EH (cell line): ENCODE measurements at regions not wholly inside any gene's neighbourhood (a gene's known extent, or its start where the extent isn't known, plus 50 kb on each side); places are given as distances from the start of the nearest gene placed in this dataset.
A peak's percentile ranks its signal among the peaks of the same experiment; 100 is the strongest.

Experiments
- DNase-seq: peaks from one replicate; pipeline ENCODE4 v3.0.0-alpha.2; 2015; ENCODE audit warnings: low read depth

DNA sequence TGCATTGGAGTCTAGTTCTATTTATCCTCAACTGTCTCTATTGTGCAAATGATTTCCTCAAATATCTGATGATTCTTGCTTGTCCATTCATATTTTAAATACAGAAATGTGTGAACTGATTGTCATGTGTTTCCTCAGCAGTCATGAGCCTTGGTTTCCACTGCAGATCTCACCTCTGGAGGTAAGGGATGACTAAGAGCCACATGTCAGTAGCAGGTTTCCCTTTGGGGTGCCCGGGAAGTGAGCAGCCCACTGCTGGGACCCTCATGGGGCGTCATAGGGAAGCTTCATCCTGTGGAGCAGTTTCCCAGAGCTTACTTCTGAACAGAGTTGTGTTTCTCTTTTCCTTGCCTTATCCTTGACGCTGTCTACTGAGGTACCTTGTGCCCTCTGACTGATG lies 149.2 kb upstream of the TOPAZ1 start:
- no peak for DNase-seq

DNA sequence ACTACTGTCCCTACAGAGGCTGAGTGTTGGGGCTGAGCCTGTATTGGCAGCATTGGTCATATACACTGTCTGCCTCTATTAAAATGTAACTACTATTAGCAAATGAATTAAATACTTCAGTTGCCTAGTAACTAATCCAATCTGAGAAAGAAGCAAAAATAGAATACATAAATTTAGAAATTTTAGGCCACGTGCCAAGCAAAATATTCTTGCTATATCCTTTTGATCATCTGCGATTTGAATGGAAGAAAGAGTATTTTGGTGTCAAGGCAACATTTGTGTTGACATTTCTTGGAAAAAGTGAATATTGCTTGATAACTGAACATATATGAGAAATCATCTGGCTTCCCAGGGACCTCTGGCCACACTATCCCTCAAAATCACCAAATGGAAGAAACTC lies 148.2 kb upstream of the TOPAZ1 start:
- DNase-seq = no peak

DNA sequence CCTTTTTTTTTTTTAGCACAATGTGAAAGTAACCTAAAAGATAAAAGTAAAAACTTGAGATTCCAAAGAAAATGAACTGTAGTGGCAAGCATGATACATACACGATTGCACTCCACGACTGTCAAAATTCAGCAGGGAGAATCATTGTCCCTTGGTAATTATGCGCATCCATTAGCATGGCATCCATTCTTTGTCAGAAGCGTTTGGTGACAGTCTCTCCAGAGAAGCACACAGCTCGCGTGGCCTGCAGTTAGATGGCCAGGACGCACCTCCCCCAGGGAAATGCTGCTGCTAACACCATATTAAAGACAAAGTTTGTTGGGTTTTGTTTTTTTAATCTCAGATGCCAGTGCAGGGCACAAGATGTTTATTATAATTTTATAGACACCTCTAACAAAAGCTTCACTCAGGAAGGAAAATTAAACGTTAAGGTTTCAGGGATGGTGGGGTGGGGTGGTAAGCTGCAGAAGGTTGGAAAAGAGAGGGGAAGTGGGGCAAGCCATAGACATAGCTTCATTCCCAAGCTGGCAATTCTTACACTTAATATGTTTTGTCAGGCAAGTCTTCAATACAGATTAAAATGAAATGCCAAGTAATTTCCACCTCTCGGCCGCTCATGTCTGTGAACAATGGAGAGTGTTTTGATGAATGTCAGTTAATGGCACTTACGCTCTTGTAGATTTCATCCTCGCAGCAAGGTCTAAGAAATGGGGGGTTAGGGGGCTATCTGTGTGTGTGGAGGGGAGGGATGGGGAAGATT lies 142.8 kb upstream of the TOPAZ1 start:
- DNase-seq = no peak

DNA sequence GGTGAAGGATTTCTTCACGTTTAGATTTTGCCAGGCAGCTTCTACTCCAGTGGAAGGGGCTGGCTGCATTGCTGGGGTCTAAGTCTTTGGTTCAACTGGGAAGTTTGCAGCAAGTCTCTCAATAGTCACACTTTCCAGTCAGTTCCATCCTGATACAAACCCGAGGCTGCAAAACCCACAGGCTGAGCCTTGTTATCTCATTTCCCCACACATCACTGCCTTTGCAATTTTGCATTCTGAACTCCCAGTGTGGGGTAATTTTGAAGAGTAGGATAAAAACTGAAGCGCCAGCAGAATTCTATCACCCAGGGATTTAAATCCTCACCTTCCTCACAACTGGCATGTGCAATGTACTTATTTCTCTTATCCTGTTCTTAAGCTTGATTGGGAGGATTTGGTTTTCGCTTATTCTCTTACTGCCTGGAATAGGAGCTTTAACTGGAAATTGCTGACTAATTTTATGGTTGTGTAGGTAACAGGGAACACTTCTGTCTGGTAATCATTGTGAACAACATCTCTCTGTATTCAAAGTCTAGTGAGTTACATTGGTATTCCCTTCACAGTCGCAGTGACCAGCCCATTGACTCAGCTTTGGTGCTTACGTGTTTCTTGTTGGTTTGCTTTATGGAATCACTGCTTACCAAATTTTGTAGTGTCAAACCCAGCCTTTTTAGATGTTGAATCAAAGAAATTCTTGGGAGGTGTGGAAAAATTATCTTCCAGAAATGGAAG lies 142.0 kb upstream of the TOPAZ1 start:
- no peak for DNase-seq

DNA sequence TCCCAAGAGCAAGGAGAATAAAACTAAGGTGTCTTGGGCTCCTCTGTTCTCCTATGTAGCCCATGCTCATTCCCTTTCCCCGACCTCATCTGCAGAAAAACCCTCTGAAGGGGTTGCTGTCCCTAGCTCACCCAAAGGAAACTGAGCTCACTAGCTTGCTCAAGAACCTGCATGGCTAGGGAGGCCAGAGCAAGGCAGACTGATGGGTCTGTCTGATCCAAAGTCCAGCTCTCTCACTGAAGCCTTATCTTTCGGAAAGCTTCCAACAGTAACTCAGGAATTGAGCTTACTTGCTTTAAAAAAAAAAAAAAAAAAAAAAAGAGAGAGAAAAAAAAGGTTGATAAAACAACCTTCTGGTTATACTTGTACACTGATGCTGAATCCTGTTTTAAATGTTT lies 141.4 kb upstream of the TOPAZ1 start:
- DNase-seq = no peak

DNA sequence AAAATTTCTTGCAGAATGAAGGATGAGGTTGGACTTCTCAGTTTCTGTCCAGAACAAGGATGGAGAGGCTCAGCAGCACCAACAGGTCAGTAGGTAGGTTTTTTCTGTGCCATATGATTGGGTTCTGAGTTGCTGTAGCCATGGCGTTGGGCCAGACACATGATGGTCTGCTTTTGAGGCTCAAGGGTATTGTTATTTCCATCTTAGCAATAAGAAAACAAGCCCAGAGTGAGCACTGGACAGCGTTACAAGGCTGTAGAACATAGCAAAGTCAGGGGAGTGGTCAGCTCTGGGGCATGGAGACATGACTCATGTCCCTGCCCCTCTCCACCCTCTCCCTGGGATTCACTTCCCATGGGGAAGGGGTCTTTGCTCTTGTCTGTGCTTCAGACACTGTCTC lies 137.6 kb upstream of the TOPAZ1 start:
- DNase-seq = no peak

DNA sequence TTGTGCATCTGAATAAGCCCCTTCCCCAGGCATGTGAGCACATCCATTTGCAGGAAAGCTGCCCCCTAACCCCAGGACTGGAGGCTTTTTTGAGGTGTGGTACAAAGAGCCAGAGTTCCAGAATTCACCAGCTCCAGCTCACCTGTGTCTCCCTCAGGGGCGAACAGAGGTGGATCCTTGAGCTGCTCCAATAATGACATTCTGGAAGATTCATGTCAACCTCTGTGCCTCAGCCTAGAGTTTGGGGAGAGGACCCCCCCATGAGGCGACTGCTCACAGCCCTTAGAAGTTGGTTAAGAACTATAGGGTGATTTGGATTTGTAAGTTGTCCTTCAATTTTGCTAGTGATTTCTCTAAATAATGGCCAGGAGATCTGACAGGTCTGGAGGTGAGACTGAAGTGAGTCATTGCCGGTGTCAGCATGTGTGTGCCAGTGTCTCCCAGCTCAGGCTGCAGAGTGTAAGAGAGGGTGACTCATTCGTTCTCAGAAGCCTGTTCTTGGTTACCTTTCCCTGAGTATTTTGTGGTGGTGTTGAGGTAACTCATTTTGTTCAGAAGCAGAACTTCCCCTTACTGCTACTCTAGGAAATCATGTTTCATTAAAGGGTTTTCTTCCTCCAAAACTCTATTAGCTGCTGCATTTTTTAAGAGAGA lies 136.9 kb upstream of the TOPAZ1 start:
- DNase-seq = peak; percentile 49

DNA sequence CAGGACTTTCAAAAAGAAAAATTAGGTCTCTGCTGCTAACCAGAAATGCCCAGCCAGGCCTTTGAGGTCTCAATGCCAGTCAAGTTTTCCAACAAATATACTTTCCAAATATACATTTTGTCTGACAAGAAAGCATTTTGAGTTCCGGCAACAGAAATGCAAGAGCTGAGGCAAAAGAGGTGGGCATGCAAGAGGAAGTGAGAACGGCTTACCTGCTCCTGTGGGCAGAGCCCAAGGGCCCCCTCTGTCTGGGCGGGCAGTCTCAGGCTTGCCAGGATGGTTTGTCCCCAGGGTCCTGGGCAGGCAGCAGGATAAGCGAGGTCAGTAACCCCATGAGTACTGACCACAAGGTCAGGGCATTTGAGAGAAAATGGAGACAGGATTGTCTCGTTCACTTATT lies 136.1 kb upstream of the TOPAZ1 start:
- no peak for DNase-seq

DNA sequence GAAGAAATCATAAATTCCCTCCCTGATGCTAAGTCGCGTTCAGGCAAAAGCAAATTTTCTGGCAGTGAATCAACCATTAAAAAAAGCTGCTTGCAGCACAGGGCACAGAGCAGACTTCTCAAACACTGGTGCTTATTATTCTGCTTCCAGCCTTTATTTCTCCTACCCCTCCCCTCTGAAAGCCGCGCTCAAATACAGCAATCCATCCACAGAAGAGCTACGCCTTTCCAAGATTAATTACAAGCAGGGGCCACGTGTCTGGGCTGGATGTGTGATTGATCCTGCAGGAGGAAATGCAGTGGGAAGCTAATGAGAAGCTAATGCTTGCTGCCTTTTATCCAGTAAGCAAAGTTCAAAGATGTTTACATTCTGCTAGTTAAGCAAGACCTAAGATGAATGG lies 134.9 kb upstream of the TOPAZ1 start:
- DNase-seq = no peak

DNA sequence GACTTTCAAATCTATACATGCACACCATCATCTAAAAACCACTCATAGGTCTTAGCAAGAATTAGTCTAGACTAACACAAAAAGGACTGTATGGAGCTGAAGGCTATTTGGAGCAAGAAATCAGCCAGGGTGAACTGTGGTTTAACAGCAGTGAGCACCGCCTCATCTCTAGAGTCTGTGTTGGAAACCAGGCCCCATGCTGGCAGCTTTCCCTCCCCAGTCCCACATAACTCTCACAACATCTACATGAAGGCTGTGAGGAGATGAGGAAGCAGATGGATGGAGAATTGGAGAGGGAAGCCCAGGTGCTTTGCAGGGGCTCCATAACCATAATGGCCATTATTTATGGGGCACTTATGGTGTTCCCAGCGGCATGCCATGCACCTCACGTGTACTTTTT lies 133.2 kb upstream of the TOPAZ1 start:
- DNase-seq = no peak

DNA sequence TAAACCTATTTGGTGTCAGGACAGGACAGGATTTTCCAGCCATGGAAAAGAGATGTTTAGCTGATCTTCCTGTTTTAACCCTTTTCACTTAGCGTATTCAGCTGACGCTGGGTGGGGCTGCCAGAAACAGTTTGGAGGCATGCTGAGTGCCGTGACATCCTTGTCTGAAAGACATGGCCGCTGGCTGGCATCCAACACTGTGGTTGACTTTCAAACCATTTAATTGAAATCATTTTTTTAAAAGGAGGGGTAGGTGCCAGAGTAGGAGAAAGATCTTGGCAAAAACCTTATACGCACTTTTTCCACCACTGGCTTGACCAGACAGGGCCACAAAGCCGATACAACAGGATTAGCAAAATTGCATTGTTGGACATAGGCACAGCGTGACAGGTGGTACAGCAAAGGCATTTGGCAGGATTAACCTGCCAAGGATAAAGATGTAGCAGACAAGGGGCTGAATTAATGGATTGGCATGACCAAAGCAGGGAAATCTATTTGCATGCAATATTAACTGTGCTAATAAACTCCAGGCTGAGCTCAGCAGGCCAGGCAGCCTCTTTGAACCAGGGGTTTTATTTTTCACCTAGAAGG lies 131.8 kb upstream of the TOPAZ1 start:
- no peak for DNase-seq

DNA sequence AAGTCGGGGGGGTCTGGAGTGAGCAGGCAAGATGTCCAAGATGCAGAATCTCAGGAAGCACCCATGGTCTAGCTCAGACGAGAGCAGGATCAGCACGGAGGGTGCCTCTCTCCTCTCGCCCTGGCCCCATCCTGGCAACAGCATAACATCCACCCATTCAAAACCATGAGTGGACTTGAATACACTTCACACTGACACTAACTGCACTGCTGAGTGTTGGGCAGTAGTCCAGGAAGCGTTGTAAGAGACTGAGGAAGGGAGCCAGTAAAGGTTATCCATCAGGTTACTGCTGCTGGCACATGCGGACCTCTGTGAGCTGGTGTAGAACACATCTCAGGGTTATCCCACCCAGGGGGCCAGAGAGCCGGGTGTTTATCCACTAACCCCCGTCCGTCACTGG lies 131.0 kb upstream of the TOPAZ1 start:
- DNase-seq = no peak

DNA sequence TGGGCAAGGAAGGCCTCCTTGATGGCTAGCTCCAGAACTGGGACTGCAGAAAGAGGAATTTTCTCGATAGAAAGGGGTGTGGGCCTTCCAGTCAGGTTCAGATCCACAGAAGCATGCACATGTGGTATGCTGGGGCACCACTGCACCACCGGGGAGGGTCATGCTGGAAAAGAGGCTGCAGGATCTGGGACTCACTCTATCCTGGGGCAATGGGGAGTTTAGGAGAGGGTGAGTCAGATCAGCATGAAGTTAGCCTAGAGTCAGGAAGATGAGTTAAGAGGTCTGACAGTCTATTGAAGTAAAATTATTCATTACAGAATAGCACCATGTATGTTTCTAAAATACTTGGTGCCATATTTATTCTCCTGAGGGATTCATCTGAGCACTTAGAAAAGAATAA lies 130.2 kb upstream of the TOPAZ1 start:
- DNase-seq = peak; percentile 11

DNA sequence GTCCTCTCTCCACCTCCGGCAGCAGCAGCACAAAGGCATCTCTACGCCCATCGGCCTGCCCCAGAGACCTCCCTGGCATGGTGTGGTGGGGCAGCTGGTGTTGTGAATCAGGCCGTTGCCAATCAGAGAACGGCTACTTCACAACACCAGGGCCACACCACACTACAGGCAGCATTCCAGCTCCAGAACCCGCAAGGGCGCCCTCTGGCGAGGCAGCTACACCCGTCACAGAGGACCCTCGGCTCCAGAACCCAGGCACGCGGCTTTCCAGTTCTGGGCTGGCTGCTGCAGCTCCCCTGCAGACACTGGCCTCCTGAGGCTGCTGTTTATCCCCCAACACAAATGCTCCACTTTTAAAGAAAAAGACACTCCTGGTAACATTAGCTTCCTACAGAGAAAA lies 127.5 kb upstream of the TOPAZ1 start:
- DNase-seq = peak; percentile 35

DNA sequence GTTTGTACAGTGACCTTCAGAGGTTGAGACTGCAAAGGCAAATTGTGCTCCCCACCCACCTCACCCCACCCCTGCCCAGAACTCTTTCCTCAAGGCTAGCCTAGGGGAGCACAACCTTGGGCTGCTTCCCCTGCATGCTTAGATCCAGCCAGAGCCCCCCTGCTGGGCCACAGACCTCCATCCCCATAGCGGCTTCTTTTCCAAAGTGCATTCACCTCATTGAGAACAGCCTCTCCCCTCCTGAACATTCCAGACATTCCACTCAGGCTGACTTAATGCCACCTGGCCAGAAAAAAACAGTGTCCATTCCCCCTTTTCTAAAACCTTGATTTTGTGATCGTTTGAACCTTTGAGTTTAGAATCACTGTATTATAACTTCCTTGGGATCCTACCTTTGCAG lies 124.4 kb upstream of the TOPAZ1 start:
- no peak for DNase-seq

DNA sequence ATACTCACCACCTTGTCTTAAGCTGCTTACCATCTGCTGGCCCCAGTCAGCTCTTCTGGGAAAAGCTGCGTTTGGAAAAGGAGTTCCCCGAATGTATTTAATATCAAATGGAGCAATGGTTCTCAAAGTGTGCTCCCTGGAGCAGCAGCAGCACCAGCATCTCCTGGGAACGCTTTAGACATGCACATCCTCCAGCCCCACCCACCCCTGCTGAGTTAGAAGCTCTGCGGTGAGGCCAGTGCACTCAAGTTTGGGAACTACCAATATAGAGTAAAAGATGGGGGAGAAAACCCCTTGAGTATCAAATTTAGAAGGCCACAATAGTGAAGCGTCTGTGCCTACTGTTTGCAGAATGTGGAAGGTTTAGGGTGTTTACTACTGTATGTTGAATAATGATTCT lies 124.0 kb upstream of the TOPAZ1 start:
- no peak for DNase-seq

DNA sequence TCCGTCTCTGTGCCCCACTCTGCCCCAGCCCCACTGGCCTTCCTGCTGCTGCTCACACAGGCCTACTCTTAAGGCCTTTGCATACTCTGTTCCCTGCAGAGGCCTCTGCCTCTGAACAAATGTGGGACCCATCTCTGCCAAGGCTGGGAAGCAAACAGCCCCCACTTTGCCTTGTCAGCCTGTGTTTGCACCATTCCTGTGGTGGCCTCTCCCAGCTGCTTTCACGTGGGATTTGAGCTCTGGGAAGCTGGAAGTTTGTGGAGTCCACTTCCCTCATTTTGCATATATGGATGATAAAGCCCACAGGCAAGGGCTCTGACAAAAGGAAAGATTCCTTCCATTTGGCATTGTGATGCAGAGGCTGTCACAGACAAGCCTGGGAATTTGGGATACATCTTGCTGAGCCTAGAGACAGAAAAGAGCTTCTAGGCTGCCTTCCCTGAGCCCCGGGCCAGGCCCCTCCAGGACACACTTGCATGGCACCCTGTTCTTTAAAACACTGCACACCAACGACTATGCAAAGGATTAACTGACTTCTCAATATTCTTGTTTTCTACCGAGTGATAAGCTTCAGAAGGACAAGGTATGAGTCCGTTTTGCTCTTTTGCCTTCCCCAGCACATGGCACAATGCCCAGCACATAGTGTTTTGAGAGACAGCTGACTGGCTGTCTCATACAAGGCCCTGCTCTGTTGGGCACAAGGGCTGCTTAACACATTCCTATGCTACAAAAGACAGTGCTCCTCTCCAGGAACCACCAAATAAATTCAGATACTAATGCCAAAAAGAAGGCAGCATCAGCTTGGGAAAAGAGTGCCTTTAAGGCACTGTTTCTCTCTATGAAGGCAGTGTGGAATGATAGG lies 120.7 kb upstream of the TOPAZ1 start:
- peak; percentile 13 for DNase-seq

DNA sequence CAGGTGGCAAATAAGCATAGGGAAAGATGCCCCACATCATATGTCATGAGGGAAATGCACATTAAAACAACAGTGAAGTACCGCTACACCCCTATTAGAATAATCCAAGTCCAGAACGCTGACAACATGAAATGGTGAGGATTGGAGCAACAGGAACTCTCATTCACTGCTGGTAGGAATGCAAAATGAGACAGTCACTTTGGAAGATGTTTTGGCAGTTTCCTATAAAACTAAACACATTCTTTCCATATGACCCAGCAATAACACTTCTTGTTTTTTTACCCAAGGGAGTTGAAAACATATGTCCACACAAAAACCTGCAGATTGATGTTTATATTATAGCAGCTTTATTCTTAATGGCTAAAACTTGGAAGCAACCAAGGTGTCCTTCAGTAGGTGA lies 116.4 kb upstream of the TOPAZ1 start:
- peak; percentile 55 for DNase-seq

DNA sequence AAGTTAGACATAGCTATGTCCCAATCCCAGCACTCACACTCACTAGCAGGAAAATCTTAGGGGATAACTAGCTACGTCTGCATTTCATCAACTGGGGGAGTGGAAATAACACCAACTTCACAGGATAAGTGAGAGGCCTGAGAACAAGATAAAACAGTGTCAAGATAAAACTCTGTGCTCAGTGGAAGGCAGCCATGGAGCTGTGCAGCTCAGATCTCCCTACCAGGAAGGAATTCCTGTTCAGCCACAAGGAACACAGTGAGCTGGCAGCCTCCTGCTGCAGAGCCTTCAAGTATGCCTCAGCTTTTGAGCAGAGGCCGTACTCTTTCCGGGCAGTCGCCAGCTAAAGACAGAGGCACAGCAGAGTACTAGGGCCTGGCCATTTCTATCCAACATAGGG lies 115.8 kb upstream of the TOPAZ1 start:
- peak; percentile 48 for DNase-seq

DNA sequence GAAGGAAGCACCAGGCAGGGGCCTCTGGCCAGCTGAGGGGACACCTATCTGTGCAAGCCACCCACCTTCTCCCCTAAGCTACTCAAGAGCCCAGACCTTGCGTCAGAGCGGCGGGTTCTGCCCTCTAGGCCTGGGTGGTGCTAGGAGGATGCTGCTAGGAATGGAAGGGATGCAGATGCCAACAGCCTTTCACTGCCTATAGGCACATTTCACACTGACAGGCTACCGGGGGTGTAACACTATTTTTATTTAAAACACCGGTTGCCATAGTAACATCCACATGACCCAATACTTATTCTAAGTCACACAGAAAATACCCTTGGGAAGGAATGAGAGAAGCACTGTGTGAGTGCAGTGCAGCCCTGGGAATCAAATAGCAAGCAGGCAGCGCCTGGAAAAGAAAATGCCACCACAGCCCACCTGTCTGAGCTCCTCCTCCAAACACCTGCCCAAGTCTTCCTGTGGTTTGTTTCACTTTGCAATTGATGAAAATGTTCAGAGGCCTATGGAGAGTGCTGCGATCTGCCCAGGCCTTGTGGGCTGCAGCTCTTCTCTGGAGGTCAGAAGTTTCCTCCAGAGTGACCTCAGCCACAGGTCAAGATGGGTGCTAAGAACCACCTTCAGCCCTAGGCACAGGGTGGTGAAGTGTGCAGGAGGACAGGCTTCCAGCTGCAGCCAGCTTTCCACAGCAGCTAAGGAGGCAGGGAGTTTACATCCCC lies 113.5 kb upstream of the TOPAZ1 start:
- DNase-seq = peak; percentile 9

DNA sequence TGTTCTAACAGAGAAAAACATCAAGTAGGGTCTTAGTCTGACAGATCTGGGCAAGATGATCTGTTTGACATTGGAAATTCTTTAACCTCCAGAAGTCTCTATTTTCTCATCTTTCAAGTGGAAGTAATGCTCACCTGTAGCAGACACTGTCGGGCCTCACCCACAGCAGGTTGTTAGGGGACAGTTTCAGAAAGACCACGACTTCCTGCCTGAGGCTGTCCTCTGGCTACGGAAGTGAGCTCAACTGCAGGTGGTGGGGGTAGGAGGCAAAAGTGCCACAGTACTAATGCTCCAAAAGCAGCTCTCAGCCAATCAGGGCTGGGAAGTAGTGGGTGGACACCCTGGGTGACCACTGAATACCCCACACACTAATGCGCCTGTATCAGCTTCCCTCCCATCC lies 111.4 kb upstream of the TOPAZ1 start:
- DNase-seq = no peak
